HEK293 (cell line): ENCODE measurements at regions not wholly inside any gene's neighbourhood (a gene's known extent, or its start where the extent isn't known, plus 50 kb on each side); places are given as distances from the start of the nearest gene placed in this dataset.
A peak's percentile ranks its signal among the peaks of the same experiment; 100 is the strongest.

Experiments used
- CTCF ChIA-PET: fragments of 350-600 bp; formaldehyde crosslinking; extraction: SDS; loops from one replicate; lab custom pipeline; 2021; ENCODE audit warnings: antibody characterized with exemption; lab: Yijun Ruan, JAX
- POLR2A ChIA-PET: fragments of 300-600 bp; formaldehyde crosslinking; extraction: SDS; loops from one replicate; lab custom pipeline; 2020; ENCODE audit warnings: antibody characterized with exemption, inconsistent platforms; lab: Yijun Ruan, JAX
- H3K27ac ChIP-seq: fragments of 200-500 bp; sonication (Bioruptor generic); 2 replicates; pipeline ENCODE4 v1.5.1; 2014; ENCODE audit warnings: low read depth, low read length, control low read depth, inconsistent platforms; ENCODE audit errors: extremely low read depth
- H3K36me3 ChIP-seq, 2 experiments: fragments of 200-500 bp in 1 of 2; sonication (Bioruptor generic) in 1 of 2; 1 replicate in 1 of 2; 2 replicates in 1 of 2; pipeline ENCODE4 v1.5.1; 2014 to 2017; ENCODE audit warnings: inconsistent platforms in 2 of 2, low read length in 2 of 2; ENCODE audit not compliant: control insufficient read depth in 2 of 2, insufficient read depth in 1 of 2
- H3K4me1 ChIP-seq: fragments of 200-500 bp; sonication (Bioruptor generic); 2 replicates; pipeline ENCODE4 v1.5.1; 2014; ENCODE audit warnings: mild to moderate bottlenecking, low read length, inconsistent platforms; ENCODE audit not compliant: control insufficient read depth, insufficient read depth
- H3K4me3 ChIP-seq: 2 replicates; pipeline ENCODE4 v1.5.1; 2011; ENCODE audit warnings: low read depth, mild to moderate bottlenecking, control low read depth, low read length, moderate library complexity
- H3K9me3 ChIP-seq: fragments of 200-500 bp; sonication (Bioruptor generic); 2 replicates; pipeline ENCODE4 v1.5.1; 2014; ENCODE audit warnings: low read depth, low read length, inconsistent platforms; ENCODE audit not compliant: control insufficient read depth, insufficient read depth
- EGR2 ChIP-seq: fragments of 450-650 bp; formaldehyde crosslinking; IDR thresholded peaks from 2 replicates; pipeline ENCODE4 v1.5.1; 2016; ENCODE audit warnings: low read depth, missing biosample characterization, missing genetic modification characterization
- FEZF1 ChIP-seq: fragments of 450-650 bp; formaldehyde crosslinking; IDR thresholded peaks from 2 replicates; pipeline ENCODE4 v1.5.1; 2016; ENCODE audit warnings: missing biosample characterization, missing genetic modification characterization
- GLI2 ChIP-seq: fragments of 450-650 bp; formaldehyde crosslinking; IDR thresholded peaks from 2 replicates; pipeline ENCODE4; 2017; ENCODE audit warnings: missing biosample characterization, missing genetic modification characterization, low read depth, borderline replicate concordance
- MZF1 ChIP-seq: fragments of 450-650 bp; formaldehyde crosslinking; IDR thresholded peaks from 2 replicates; pipeline ENCODE4 v1.5.1; 2017; ENCODE audit warnings: missing biosample characterization, missing genetic modification characterization, borderline replicate concordance
- PRDM2 ChIP-seq: fragments of 450-650 bp; formaldehyde crosslinking; IDR thresholded peaks from 2 replicates; pipeline ENCODE4 v1.5.1; 2016; ENCODE audit warnings: missing biosample characterization, missing genetic modification characterization, borderline replicate concordance
- SETDB1 ChIP-seq: IDR thresholded peaks from one replicate; pipeline ENCODE4 v1.6.1; 2017; ENCODE audit warnings: mild to moderate bottlenecking, low read length, moderate library complexity, mixed read lengths; ENCODE audit not compliant: insufficient read length
- ZBTB1 ChIP-seq: fragments of 450-650 bp; formaldehyde crosslinking; IDR thresholded peaks from 2 replicates; pipeline ENCODE4 v1.5.1; 2016; ENCODE audit warnings: missing biosample characterization, missing genetic modification characterization
- ZBTB49 ChIP-seq: fragments of 450-650 bp; formaldehyde crosslinking; IDR thresholded peaks from 2 replicates; pipeline ENCODE4 v1.5.1; 2016; ENCODE audit warnings: missing biosample characterization, missing genetic modification characterization, low read depth
- ZFHX2 ChIP-seq: fragments of 450-650 bp; formaldehyde crosslinking; conservative IDR thresholded peaks from 2 replicates; pipeline ENCODE4 v1.5.1; 2016; ENCODE audit warnings: missing biosample characterization, missing genetic modification characterization
- ZFP3 ChIP-seq: fragments of 450-650 bp; formaldehyde crosslinking; IDR thresholded peaks from 2 replicates; pipeline ENCODE4 v1.5.1; 2016; ENCODE audit warnings: low read depth, missing biosample characterization, missing genetic modification characterization
- ZFP37 ChIP-seq: fragments of 450-650 bp; formaldehyde crosslinking; IDR thresholded peaks from 2 replicates; pipeline ENCODE4 v1.5.1; 2016; ENCODE audit warnings: missing biosample characterization, missing genetic modification characterization
- ZNF10 ChIP-seq: fragments of 450-650 bp; formaldehyde crosslinking; IDR thresholded peaks from 2 replicates; pipeline ENCODE4 v1.5.1; 2017; ENCODE audit warnings: missing biosample characterization, missing genetic modification characterization
- ZNF146 ChIP-seq: fragments of 450-650 bp; formaldehyde crosslinking; IDR thresholded peaks from 2 replicates; pipeline ENCODE4 v1.5.1; 2016; ENCODE audit warnings: missing biosample characterization, missing genetic modification characterization
- ZNF175 ChIP-seq: fragments of 450-650 bp; formaldehyde crosslinking; IDR thresholded peaks from 2 replicates; pipeline ENCODE4 v1.5.1; 2016; ENCODE audit warnings: missing biosample characterization, missing genetic modification characterization
- ZNF214 ChIP-seq: fragments of 450-650 bp; formaldehyde crosslinking; IDR thresholded peaks from 2 replicates; pipeline ENCODE4 v1.5.1; 2017; ENCODE audit warnings: missing biosample characterization, mild to moderate bottlenecking, missing genetic modification characterization, borderline replicate concordance
- ZNF24 ChIP-seq: fragments of 450-650 bp; formaldehyde crosslinking; IDR thresholded peaks from 2 replicates; pipeline ENCODE4 v1.5.1; 2016; ENCODE audit warnings: missing biosample characterization, missing genetic modification characterization
- ZNF266 ChIP-seq: fragments of 450-650 bp; formaldehyde crosslinking; IDR thresholded peaks from 2 replicates; pipeline ENCODE4 v1.5.1; 2016; ENCODE audit warnings: missing biosample characterization, missing genetic modification characterization, low read depth
- ZNF335 ChIP-seq: fragments of 450-650 bp; formaldehyde crosslinking; conservative IDR thresholded peaks from 2 replicates; pipeline ENCODE4 v1.5.1; 2016; ENCODE audit warnings: missing biosample characterization, missing genetic modification characterization
- ZNF362 ChIP-seq: fragments of 450-650 bp; formaldehyde crosslinking; IDR thresholded peaks from 2 replicates; pipeline ENCODE4 v1.5.1; 2016; ENCODE audit warnings: missing biosample characterization, missing genetic modification characterization
- ZNF366 ChIP-seq: fragments of 450-650 bp; formaldehyde crosslinking; conservative IDR thresholded peaks from 2 replicates; pipeline ENCODE4 v1.5.1; 2016; ENCODE audit warnings: missing biosample characterization, missing genetic modification characterization
- ZNF48 ChIP-seq: fragments of 450-650 bp; formaldehyde crosslinking; IDR thresholded peaks from 2 replicates; pipeline ENCODE4 v1.5.1; 2016; ENCODE audit warnings: missing biosample characterization, missing genetic modification characterization
- ZNF501 ChIP-seq: fragments of 450-650 bp; formaldehyde crosslinking; IDR thresholded peaks from 2 replicates; pipeline ENCODE4 v1.5.1; 2016; ENCODE audit warnings: missing biosample characterization, missing genetic modification characterization
- ZNF785 ChIP-seq: fragments of 450-650 bp; formaldehyde crosslinking; IDR thresholded peaks from 2 replicates; pipeline ENCODE4 v1.5.1; 2016; ENCODE audit warnings: missing biosample characterization, missing genetic modification characterization
- ZNF837 ChIP-seq: fragments of 450-650 bp; formaldehyde crosslinking; IDR thresholded peaks from 2 replicates; pipeline ENCODE4 v1.5.1; 2016; ENCODE audit warnings: missing biosample characterization, missing genetic modification characterization
- ZSCAN16 ChIP-seq: fragments of 450-650 bp; formaldehyde crosslinking; IDR thresholded peaks from 2 replicates; pipeline ENCODE4 v1.5.1; 2016; ENCODE audit warnings: missing biosample characterization, missing genetic modification characterization

- Histone ChIP-seq H3K4me1 (no peaks in the 10 kb centered on the region), H3K4me3 (no peak overlapping the region), H3K36me3 (no peaks in the 10 kb centered on the region; a peak in 1 of 3 replicates), H3K9me3 (no peaks in the 10 kb centered on the region)
- POLR2A ChIA-PET = no interaction called here
- CTCF ChIA-PET = interaction anchor here (0.7 kb wide), 1 partner anchor 20 kb away, joined by 4 read pairs; no protein-coding TSS in a partner anchor
- TF ChIP-seq ZFHX2 (tag by site-specific recombination) = peak; percentile 87
- no peak for TF ChIP-seq ZNF146 (tag by site-specific recombination)
- no peak for TF ChIP-seq PRDM2 (tag by site-specific recombination)
- TF ChIP-seq ZFP3 = no peak
- peak; percentile 96 for TF ChIP-seq EGR2 (tag by site-specific recombination)
- TF ChIP-seq ZNF785 (tag by site-specific recombination) = no peak
- TF ChIP-seq ZNF10 (tag by site-specific recombination) = no peak
- peak; percentile 88 for TF ChIP-seq ZNF366 (tag by site-specific recombination)
- TF ChIP-seq ZNF501 = no peak
- TF ChIP-seq GLI2 (tag by site-specific recombination) = no peak
- TF ChIP-seq, all 188 proteins: peak for 3
- H3K27ac ChIP-seq = no peak overlapping the region
These were observed 50.1 kb upstream of the ASAP2 start for GRCh38 chr2:9156483-9156882.

- no peaks in the 10 kb centered on the region; a peak in 1 of 3 replicates for H3K36me3 ChIP-seq
- no peak overlapping the region for H3K4me3 ChIP-seq
- no peak overlapping the region for H3K27ac ChIP-seq
- ChIA-PET CTCF (interaction anchor here (1.4 to 3.7 kb wide), 2 partner anchors 11 to 52 kb away, joined by 3 to 18 read pairs; no protein-coding TSS in a partner anchor), POLR2A (no interaction called here)
- no peaks in the 10 kb centered on the region for H3K9me3 ChIP-seq
- no peaks in the 10 kb centered on the region for H3K4me1 ChIP-seq
- no peak for TF ChIP-seq ZNF175
- TF ChIP-seq SETDB1 = peak; percentile 38
These were observed 52.6 kb upstream of the ASAP2 start for GRCh38 chr2:9154061-9154460.

GRCh38 chr2:9153643-9153980, 53.0 kb upstream of the ASAP2 start:
- Histone ChIP-seq H3K4me3 (no peak overlapping the region), H3K27ac (no peak overlapping the region), H3K36me3 (no peaks in the 10 kb centered on the region; a peak in 1 of 3 replicates), H3K4me1 (no peaks in the 10 kb centered on the region), H3K9me3 (no peaks in the 10 kb centered on the region)
- ChIA-PET CTCF (interaction anchor here (0.5 to 3.7 kb wide), 2 partner anchors 10 to 659 kb away, joined by 3 to 18 read pairs; no protein-coding TSS in a partner anchor), POLR2A (no interaction called here)
- TF ChIP-seq EGR2 (tag by site-specific recombination) (no peak), ZSCAN16 (tag by site-specific recombination) (no peak), ZNF266 (tag by site-specific recombination) (no peak), ZNF335 (no peak), ZBTB1 (tag by site-specific recombination) (no peak), ZNF48 (no peak), ZNF362 (no peak), ZBTB49 (tag by site-specific recombination) (no peak), ZNF837 (tag by site-specific recombination) (no peak), ZNF24 (tag by site-specific recombination) (no peak), FEZF1 (tag by site-specific recombination) (no peak), ZNF214 (tag by site-specific recombination) (no peak), MZF1 (tag by site-specific recombination) (no peak), ZFP37 (no peak)
